Stimulated activated CD4-positive, alpha-beta T cell treated with anti-CD3 and anti-CD28 coated beads, Interleukin-2, amount 100 ng/mL, for 48 hours (primary cell): ENCODE measurements at regions not wholly inside any gene's neighbourhood (a gene's known extent, or its start where the extent isn't known, plus 50 kb on each side); places are given as distances from the start of the nearest gene placed in this dataset.
A peak's percentile ranks its signal among the peaks of the same experiment; 100 is the strongest.

ENCODE experiments used
- DNase-seq, 2 donors: peaks; one replicate each; pipeline ENCODE4 v3.0.0-alpha.2; 2020

DNA sequence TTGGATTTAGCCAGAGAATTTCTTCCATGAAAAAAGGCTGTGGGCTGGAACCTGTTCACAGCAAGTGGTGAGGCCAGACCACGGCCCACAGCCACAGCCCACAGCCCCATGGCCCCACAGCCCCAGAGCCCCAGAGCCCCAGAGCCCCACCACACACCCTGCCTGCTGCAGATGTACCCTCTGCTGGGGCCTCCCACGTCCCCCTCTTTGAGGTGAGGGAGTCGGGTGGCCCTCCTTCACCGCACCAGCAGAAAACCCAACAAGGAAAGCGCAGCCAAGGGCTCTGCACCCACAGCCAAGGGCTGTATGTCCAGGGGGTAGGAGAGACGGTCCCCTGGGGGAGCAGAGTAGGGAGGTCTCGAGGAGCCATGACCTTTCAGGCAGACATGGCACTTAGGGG, 327.5 kb upstream of the DIO3 start:
- DNase-seq, result no peak

- DNase-seq, result no peak
Observed at GRCh38 chr14:101234244-101234937, 326.9 kb upstream of the DIO3 start.

GRCh38 chr14:101234999-101235334, 326.3 kb upstream of the DIO3 start:
- DNase-seq, result no peak

GRCh38 chr14:101235335-101236103, 325.8 kb upstream of the DIO3 start:
- DNase-seq, result peak; percentile 34 to 44

DNA sequence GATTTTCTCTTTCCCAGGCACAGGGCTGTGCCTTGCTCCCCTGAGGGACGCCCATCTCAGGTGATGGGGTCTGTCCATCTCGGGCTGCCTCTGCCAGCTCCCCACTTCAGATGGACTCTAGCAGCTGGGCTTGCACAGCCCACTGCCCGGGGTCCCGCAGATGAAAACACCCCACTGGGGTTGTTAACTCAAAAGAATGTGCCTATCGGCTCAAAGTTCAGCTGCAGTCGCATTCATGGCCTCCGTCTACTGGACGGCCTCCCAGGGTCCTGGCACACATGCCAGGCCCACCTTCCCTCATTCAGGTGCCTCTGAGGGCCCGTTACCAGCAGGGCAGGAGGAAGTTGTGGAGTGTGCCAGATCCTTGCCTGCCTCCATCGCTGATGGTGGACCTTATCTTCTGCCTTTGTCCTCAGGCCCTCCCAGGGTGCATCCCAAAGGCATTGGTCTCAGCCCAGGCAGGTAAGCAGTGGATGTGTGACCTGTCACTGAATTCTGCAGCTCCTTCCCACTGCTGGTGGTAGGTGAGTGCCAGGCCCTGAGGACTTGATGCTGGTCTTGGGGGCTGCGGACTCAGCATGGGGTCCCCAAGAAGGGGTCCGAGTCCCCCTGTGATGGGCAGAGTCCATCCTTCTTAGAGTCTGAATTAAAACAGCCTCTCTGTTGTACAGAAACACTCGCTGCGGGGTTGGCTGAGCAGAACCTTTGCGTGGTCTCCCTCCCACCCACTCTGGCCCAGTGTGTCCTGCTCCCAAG, 324.6 kb upstream of the DIO3 start:
- DNase-seq, result no peak

- DNase-seq, result no peak
Observed at GRCh38 chr14:101237252-101237616, 324.1 kb upstream of the DIO3 start.

GRCh38 chr14:101239065-101239464, 322.2 kb upstream of the DIO3 start:
- no peak for DNase-seq

DNA sequence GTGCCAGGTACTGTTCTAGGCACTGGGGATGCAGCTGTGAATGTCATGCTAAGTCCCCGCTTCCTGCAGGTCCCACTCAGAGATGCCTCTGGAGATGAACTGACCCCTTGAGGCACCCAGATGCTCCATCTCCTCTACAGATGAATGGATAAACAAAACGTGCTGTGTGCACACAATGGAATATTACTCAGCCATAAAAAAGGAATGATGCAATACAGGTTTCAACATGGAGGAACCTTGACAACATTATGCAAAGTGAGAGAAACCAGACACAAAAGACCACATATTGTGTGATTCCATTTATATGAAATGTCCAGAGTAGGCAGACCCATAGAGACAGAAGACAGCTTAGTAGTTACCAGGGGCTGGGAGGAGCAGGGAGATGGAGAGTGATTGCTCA, 320.1 kb upstream of the DIO3 start:
- no peak for DNase-seq

DNA sequence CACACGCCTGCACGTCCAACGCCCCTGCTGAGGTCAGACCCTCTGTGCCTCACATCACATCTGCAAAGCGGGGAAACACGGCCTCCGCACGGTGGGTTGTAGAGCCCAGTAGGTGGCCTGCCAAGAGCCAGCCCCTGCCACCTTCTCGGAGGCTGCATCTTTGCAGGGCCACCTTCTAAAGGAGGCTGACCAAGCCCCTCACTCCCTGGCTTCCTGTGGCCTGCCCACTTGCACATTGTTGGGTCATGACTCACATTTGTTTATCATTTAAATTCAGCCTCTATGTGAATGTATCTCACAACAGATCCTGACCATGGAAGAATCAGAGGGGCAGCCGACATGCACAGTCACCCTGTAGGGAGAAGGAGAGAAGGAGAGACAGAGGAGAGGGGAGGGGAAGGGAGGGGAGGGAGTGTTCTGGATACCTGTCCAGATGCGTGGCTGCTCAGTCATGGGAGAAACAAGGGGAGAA, 319.5 kb upstream of the DIO3 start:
- no peak for DNase-seq

GRCh38 chr14:101242442-101243385, 318.6 kb upstream of the DIO3 start:
- no peak for DNase-seq

- no peak for DNase-seq
Observed at GRCh38 chr14:101243587-101244338, 317.5 kb upstream of the DIO3 start.

GRCh38 chr14:101246894-101247841, 314.1 kb upstream of the DIO3 start:
- DNase-seq, result no peak

DNA sequence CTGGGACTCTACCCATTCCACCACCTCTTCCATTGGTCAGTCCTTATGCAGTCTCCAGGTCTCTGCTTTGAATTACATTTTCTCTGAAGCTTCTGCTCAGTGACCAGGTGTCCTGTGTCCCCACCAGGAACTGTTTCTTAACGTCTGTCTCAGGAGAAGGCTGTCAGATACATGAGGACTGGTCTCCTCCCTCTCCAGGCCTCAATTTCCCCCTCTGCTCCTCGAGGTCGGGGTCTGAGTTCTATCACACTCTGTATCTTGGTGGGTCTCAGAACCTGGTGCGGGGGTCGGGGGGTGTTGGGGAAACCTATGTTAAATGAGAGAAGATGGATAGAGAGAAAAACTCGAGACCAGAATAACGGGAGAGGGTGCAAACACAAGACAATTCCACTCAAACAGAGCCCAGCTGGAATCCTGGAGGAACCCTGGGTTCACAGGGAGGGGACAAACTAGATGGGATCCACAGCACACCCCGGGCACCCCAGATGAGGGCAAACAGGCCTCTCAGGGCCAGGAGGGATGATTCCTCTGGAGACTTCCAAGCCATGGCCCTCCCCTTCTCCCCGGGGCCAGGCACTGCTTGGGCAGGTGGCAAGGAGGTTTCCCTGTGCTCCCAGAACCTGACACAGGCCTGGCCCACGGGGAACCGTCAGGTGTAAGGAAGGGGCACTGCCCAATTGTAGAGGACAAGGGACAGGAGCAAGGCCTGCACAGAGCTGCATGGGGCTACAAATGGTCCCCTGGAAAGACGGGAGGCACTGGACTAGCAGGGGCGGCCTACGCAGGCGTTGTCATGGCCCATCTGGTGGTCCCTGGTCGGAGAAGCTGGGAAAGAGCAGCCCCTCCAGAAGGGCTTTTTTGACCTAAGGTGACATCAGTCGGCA, 313.2 kb upstream of the DIO3 start:
- DNase-seq, result no peak

GRCh38 chr14:101248840-101249675, 312.2 kb upstream of the DIO3 start:
- no peak for DNase-seq

DNA sequence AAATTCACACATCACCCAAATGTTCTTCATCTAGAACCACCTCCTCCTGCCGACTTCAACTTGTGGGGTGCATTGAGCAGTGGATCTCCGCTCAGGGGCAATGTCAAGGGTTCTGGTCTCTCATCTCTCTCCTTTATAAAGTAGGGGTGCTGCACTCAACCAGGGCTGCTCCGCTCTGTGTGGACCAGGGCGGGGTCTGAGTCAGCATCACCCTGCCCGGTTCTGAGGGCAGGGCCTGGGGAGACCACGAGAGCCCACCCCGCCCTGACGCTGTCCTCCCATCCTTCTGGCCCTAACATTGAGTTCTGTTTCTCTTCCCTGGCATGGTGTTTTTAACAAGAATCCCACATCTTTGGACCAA, 311.6 kb upstream of the DIO3 start:
- no peak for DNase-seq

DNA sequence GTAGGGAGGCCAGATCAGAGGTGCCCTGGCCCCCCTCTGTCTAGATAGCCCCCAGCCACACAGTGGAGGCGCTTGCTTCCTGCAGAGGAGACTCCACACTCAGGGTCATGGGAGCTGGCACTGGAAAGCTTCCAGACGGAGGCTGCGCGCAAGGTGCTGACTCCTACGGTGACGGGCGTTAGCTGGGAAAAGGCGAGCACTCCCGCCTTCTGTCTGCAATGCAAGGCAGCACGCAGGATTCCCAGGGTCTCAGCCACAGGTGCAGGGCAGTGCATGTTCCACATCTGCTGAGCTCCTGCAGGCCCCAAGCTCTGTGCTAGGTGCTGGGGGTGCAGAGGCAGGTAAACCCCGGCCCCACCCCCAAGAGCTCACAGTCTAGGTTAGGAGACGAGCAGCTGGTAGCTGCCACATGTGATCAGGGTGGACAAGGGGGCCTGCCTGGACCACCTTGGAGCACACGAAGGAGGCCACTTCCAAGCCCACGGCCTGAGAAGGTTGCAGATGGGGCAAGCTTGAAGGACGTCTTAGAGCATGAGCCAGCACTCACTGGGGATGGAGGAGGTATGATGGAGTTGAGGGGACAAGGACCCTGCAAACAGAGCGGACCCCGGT, 310.9 kb upstream of the DIO3 start:
- no peak for DNase-seq

DNA sequence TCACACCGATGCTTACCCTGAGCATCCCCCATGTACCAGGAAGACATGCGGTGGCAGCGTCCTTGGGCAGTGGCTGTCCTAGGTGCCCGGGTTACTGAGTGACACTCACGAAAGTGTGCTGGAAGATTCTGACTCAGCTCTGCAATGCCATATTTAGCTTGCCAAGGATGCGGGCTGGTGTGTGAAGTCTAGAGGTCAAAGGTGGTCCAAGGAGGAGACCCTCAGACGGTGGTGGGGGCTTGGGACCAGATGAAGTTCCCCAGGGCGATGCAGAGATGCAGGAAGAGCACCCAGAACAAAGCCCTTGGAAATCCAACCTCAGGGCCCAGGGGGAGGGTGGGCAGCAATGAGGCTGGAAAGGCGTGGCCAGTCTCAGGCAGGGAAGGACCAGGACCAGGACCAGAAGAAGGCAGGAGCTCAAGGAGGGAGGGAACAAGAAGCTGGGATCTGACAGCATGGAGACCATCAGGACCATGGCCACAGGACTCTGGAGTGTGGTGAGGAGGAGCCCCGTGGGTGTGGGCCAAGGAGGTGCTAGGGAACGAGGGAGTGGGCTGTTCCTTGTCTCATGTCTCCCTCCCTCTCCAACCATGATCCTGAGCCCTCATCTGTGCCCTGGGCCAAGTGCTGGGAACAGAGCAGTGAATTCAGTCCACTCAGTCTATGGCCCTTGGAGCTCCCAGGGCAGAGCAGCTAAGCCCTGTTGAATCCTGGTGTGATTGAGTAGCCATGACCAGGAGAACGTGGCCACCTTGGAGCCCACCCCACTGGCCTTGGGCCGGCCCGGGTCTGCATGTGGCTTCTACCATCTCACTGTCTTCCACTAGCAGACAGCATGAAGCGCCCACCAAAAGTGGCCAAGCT, 310.1 kb upstream of the DIO3 start:
- no peak for DNase-seq
